Glomerular endothelial cell (primary cell): ENCODE measurements at regions not wholly inside any gene's neighbourhood (a gene's known extent, or its start where the extent isn't known, plus 50 kb on each side); places are given as distances from the start of the nearest gene placed in this dataset.

Experiments
- DNase-seq: peaks from one replicate; pipeline ENCODE4 v3.0.0-alpha.2; 2011; ENCODE audit warnings: low read depth, low spot score; ENCODE audit errors: extremely low read depth

DNA sequence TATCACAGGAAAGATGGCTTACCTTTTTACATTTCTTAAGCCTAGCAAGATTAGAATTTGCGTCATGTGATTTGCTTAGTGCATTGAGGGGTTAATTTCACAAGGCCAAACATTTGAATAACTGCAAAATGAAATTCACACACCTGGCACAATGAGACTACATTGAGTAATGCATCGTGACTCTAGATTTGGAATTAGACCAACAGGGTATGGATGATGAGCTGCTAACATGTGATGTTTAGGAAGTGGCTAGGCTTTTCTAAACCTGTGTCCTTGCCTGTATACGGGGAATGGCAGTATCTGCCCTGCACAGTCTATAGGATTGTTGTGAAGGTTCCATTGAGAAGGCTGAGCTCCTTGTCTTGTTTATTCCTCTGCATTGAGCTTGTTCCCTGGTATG lies 160.1 kb downstream of the MFSD1 start:
- no peak for DNase-seq

DNA sequence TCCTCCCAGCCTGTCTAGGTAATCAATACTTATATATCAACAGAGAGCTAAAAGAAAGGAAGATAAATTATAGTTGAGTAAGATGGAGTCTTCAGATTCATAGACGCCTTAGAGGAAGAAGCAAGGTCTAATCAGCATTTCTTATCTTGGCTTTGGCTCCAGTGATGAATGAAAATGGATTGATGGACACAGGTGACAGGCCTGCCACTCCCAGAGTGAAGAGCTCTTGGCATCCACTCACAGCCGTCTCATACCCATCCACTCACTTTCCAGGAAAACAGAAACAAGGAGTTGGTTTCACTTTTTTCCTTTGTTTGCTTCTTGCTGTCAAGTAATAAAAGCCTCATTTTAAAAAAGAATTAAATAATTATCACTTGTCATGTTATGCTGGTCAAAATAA lies 168.2 kb downstream of the MFSD1 start:
- DNase-seq = no peak

DNA sequence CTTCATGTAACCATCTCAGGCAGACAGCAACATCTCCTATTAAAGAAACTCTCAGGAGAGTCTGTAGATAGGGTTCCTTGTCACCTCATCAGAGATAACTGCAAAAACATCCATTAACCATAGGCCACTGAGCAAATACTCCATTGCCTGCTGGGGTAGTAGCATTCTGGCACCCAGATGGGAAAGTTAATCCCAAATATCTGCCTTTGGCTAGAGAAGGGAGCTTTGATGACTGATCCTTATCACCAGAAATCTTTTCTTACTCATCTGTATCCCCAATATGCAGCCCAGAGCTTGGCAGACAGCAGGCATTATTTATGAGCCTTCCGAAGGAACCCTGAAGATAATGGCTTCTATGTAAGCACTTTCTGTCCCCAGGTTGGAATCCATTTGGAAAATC lies 173.1 kb downstream of the MFSD1 start:
- no peak for DNase-seq

DNA sequence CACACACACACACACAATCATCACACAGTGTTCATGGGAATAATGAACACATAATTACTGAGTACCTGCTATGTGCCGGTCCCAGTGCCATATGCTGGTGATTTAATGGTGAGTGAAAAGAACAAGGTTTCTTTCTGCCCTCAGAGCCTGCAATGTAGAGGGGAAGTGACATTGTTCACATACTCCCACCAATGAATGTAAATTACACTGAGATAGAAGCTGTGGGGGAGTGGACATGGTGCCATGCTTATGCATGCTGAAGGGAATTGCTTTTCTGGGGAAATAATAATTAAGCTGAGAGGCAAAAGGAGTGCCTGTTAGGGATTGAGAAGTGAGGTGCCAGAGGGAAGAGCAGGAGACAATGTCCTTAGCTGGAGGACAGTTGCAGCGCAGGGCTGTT lies 175.1 kb downstream of the MFSD1 start:
- DNase-seq = no peak

DNA sequence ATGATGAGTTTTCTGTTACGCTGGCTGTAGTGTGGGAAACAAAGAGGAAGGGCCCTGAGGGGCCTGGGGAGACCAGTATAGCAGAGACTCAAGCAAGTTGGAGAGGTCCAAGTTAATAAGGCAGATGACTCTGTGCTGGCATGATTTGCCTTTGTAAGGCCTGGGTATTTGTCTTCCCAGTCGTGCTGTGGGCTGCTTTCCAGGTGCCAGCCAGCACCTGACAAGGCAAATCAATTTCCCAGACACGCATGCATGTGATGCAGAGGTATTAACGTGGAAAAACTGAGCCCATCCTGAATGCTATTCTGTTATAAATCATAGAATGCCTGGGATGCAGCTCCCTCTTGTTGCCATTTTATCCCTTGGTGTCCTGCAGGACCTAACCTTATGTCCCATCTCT lies 175.6 kb downstream of the MFSD1 start:
- no peak for DNase-seq

DNA sequence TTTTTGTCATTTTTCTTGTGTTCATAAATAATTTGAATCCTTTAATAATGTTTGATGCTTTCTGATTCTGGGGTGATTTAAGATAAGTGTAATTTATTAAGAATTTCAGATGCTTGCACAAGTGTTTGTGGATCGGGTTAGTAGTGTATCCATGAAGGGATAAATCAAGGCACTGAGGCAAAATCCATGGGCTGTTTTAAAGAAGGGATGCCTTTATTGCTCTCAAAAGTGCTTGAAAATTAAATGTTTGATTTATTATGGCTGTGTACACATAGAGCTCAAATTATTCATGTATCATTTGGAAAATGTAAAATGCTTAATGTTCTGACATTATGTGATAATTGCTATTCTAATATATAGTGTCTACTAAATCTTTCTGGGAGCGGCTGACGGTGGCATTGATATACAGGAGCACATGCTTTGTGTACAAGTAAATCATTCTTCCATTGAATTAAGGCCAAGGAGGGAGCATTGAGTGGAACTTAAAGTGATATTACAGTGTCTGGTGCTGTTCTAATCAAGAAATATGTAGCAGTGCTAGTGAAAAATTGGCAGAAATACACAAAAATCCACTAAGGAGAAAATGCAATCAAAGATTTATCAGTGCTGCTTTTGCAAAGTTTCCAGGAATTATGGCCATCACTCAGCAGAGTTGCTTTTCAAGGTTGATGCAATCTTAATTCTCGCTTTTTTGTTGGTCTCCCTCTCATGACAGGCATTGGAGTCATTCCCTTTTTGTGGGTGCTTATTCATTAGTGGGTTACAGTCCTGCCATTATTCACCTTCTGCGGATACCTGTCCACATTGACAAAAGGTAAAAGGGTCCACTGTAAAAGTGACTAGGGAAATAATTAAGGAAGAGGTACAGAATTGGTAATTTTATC lies 181.6 kb downstream of the MFSD1 start:
- DNase-seq = no peak

DNA sequence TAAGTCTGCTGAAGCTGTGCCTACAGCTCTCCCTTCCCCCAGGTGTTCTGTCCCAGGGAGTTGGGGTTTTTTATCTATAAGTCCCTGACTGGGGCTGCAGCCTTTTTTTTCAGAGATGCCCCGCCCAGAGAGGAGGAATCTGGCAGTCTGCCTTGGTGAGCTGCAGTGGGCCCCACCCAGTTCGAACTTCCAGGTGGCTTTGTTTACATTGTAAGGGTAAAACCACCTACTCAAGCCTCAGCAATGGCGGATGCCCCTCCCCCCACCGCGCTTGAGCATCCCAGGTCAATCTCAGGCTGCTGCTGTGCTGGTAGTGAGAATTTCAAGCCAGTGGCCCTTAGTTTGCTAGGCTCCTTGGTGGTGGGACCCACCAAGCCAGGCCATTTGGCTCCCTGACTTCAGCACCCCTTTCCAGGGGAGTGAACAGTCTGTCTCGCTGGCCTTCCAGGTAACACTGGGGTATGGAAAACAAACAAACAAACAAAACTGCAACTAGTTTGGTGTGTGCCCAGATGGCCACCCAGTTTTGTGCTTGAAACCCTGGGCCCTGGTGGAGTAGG lies 189.4 kb downstream of the MFSD1 start:
- no peak for DNase-seq

DNA sequence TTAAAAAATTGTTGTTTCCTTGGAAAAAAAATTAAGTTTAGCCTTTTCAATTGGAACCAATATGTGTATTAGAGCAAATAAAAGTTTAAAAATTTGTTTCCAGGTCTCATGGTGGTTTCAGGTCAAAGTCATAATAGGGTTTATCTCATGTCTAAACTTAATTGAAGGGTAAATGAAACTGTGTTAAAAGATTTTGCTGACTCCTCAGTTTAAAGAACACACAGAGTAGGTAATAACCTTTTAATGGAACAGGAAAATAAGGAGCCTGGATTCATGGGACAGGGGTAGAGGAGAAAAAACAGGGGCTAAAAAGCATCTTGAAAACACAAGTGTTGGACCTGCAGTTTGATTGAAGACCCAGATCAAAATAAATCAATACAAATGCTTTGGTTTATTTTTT lies 190.6 kb downstream of the MFSD1 start:
- no peak for DNase-seq

DNA sequence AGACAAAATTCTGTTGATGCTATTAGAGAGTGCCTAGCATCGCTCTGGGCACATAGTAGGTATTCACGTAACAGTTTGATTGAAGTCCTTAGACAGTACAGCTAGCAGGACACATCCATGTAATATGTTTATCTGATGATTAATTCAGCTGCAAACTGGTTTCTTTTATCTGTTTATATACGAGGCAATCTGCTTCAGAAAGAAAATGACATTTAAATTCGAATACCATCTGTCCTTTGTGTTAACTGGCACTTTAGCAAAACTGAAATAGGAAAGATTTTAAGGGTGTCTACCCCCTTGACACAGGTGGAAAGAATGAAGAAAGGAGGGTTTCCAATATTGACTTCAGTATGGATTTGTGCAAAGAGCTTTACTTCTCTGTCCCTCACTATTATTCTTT lies 192.5 kb downstream of the MFSD1 start:
- no peak for DNase-seq

DNA sequence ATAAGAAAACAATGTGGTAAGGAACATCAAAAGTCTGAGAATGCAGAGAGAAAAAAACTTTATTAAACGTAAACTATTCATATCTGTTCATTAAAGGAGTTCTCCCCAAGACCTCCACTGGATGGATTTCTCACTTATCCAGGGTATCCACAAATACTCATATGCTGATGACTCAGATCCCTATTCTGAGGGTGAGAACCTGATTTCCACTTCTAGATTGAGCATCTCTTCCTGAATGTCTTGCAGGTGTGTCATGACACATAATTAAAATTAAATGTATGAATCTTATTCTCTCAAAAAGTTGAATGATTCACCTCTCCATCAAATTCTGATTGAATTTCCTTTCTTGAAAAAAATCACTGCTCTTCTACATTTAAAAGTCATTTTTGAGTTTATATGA lies 199.9 kb downstream of the MFSD1 start:
- no peak for DNase-seq

DNA sequence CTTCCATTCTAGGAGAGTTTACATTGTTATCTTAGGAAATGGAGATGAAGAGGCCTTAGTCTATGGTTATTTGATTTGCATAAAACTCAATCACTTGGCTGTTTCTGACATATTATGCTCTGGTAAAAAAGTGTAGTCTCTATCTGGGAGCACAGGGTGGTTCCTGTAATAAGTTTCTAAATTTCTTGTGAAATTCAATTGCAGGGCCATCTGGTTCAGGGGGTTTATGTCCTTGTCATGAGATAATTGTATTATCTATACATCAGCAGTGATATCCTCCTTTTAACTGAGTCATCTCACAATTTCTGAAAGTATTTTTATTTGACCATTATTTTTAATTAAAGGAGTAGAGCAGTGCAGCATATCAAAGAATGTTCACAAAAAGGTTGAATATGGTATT lies 203.3 kb downstream of the MFSD1 start:
- no peak for DNase-seq

DNA sequence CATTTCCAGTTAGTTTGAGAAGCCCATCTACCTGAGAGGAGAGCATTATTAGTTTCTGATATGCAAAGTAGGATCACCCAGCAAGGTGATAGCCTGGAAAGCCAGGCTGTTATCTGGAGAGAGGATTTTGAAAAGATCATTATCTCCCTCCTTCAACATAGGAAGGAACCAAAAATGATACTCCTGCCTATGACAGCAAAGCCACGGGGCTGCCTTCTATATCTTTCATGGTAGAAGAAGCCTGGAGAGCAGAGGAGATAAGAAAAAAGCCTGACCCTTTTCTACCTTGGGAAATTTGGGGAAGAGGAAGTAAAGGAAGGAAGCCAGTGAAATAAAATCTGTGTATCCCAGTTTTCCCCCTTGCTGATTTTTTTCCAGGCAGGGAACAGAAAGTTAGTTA lies 205.5 kb downstream of the MFSD1 start:
- no peak for DNase-seq

DNA sequence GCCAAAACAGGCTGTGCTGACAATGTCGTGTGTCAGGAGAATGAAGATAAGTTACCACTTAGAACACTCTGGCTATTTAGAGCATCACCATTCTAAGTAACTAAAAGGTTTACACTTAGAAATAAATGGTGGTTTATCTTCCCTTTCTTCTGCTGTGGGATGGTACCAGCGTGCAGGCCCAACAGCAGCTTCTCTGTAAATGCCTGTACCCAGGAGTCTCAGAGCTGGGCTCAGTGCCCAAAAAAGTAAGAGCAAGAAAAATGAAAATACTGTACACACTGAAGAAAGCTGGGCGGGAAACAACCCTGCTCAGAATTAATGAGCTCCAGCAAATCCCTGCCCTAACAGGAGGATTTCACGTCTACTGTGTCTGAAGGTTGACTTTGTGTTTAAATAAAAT lies 206.5 kb downstream of the MFSD1 start:
- no peak for DNase-seq

DNA sequence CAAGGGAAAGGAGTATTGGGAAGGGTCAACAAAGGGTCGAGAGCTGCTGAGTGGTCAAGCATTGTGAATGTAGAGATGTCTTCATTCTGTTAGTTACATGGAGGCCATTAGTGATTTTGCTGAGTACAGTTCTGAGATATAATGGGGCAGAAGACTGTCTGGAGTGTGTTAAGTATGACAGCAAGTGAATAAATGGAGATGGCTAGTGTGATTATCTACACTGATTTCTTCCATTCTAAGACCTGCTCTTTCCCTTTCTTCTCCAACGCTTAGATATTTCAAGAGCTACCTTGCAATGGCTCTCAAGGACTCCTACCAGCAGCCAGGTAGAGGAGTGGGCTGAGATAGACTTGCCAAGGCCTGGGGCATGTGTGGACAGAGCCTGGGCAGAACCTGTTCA lies 216.5 kb downstream of the MFSD1 start:
- DNase-seq = no peak

DNA sequence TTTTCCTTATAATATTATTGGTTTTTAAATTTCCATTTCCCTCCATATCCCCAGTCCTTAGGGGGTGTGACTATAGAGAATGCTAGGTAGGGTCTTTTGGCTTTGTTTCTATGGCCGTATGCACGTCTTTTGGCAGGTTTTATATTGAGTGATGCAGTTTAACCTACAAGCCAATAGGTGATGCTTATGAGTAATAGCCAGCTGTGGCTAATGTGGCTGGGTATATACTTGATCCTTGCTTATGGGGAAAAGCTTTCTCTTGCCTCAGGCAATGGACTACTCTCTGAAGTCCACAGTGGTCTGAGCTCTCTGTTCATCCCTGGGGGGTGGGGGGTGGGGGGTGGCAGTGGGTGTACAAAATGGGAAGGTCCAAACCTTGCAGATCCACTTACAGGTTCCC lies 223.9 kb downstream of the MFSD1 start:
- no peak for DNase-seq

DNA sequence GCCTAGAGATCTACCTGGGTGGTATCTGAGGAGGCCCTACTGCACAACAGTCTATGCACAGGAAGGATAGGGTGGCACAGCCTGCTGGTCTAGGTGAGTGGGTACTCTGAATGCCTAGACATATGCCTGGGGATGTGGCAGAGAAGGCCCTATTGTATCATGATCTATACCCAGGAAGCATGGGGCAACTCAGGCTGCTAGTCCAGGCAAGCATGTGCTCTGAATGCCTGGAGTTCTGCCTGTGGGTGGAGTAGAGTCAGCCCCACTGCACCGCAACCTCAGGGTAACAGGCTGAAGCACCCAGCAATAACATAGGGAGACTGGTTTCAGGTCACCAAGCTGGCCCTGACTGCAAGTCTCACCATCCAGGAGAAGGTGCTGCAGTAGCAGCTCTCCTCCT lies 224.7 kb downstream of the MFSD1 start:
- no peak for DNase-seq

DNA sequence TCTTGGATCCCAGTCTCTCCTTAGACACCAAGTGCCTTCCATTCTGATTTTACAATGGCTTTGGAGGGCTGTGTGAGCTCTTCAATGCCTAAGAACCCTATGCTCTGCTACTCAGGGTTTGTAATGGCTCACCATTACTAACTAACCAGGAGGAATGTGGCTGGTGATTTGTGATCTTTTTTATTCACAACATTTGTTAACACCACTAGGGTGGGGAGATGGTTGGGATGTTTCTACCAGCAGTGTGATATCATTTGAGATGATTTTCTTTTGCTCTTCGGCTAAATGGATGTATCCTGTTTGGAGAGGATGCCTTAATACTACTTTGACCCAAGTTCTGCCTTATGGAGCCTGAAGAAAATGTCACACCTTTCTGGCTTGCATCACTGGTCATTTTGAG lies 226.9 kb downstream of the MFSD1 start:
- DNase-seq = no peak

DNA sequence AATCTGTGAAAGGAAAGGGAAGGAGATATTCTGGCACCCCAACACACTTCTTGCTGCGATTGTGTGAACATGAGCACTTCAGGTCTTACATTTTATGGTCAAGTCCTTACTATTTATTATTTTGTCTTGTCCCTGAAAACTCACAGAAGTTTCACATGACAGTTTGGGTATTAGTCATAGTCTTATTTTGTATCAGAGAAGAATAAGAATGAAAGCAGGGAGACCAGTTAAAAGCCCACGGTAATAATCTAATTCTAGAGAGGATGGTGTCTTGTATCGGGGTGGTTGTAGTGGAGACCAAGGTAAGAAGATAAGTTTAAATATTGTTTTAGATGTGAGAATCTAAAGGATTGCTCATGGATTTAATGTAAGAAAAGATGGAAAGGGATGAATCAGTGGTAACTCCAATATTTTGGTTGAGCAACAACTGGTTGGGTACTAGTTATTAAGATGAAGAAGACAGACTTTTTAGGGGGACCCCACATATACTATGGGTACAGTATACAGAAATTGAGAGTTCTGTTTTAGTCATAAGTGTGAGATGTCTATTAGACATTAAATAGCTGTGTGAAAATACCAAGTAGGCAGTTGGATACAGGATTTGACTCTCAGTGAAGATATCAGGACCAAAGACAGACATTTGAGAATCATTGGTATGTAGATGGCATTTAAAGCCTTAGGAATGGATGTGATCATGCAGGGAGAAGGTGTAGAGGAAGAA lies 227.6 kb downstream of the MFSD1 start:
- DNase-seq = no peak

DNA sequence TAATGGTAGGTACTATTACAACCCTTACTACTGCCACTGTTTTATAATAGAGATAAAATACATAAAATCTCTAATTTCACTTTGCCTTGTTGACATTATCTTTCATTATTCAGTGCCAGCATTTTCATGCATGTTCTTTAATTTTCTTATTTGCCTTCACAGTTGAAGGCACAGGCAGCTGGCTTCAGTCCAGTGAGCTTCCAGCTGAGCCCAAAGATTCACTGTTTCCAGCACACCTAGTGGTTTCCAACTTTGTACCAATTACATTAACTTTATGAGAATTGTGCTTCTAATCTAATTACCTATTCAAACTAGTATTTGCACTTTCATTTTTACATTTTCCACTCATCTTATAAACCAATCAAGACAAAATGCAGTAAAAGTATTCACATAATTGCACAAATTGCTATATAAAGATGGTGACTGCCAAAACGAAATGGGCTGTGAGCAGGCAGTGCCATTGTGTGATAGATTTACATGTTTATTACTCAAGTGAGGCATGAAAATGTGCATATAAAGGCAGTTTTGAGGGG lies 228.3 kb downstream of the MFSD1 start:
- no peak for DNase-seq

DNA sequence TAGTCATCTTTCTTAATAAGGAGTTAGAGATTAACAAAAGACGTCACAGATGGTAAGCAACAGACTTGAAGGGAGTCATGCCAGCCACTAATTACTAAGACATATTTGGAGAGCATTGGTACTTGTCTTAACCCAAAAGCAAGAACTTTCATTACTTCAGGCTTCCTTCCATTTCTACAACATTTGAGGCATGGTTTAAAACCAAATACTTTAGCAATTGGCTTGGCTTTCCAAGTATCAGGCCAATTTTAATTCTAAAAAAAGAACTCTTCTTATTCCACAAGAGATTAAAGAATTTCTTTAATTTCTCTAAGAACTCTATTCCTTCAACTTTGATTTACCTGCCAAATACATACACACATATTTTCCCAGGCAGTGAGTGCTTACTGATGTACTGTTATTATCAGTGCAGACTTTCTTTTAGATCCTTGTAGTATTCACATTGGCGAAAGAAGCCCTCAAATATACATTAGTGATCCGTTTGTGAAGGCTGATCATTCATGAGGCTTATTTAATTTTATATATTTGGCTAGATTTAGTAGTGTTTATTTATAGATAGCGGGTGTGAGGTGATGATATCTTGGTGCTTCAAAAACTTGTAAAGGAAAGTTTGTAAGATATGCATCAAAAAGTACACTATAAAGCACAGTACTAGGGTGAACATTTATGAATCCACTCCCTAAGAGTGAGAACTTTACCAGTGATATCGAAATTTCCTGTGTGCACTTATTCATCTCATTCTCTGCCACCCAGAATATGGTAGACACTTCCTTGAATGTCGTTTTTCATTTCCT lies 229.2 kb downstream of the MFSD1 start:
- DNase-seq = no peak

DNA sequence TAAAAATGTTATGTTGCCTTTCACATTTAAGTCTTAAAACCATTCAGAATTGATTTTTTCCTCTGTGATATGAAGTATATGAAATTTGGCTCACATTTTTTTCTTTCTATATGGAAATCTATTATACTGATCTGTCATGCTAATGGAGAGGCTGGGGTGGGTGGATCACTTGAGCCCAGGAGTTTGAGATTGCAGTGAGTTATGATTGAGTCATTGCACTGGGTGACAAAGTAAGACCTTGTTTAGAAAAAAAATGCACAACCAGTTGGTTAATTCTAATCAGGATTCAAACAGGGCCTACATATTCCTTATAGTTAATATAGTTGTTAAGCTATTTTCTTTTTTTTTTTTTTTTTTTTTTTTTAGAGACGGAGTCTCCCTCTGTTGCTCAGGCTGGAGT lies 230.5 kb downstream of the MFSD1 start:
- DNase-seq = no peak
